Body of pancreas (tissue), 4 donors: ENCODE measurements at regions not wholly inside any gene's neighbourhood (a gene's known extent, or its start where the extent isn't known, plus 50 kb on each side); places are given as distances from the start of the nearest gene placed in this dataset.

ENCODE experiments used
- CTCF ChIP-seq, 7 experiments: fragments of 450-650 bp in 4 of 7; fragments of 200-600 bp in 3 of 7; sonication (generic) in 3 of 7; IDR thresholded peaks; one replicate each; pipeline ENCODE4 v1.5.1; 2016 to 2019; ENCODE audit warnings: antibody characterized with exemption in 7 of 7
- POLR2A ChIP-seq, 3 donors: fragments of 450-650 bp; IDR thresholded peaks; one replicate each; pipeline ENCODE4 v1.6.1; 2016; ENCODE audit warnings: antibody characterized with exemption in 3 of 3, mild to moderate bottlenecking in 2 of 3

GRCh38 chr3:190739641-190740185 is 122.8 kb downstream of the GMNC start:
- TF ChIP-seq CTCF (IDR thresholded peaks at IDR 0.05) (no peak), POLR2A (IDR thresholded peaks at IDR 0.05) (no peak)
